CD4-positive, alpha-beta T cell treated with Interleukin-1 beta for 1 hour (primary cell): ENCODE measurements at regions not wholly inside any gene's neighbourhood (a gene's known extent, or its start where the extent isn't known, plus 50 kb on each side); places are given as distances from the start of the nearest gene placed in this dataset.
"Not testable (repeated sequence)": the region's sequence is repeated elsewhere in the genome, so short reads cannot be mapped to it uniquely, and the experiment has no call there.

Experiments
- DNase-seq, 2 donors: peaks; one replicate each; pipeline ENCODE4 v3.0.0-alpha.2; 2020 to 2022

DNA sequence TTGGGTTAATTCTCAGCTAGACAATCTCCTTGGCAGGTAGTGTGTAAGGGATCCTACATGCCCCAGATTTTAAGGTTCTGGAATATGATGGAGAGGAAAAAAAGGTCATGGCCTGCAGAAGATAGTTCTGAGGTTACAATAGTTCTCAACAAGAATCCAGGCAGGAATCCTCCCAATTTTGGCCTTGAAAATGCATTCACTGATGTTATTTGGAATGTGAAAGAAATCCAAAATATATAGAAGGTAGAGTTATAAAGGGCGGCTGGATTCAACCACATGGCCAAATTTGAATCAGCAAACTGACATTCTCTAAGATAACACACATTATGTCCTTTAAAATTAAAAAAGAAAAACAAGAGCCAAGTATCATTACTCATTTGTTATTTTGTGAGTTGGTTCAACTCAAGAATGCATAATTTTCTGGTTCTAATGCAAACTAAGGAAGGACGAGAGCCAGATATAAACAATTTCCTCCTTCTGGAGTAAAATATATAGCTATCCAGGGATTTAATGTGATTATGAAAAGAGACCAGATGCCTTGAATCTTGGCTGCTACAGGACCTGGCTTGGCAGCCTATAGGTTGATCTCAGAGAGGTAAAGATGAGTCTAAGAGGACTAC, 177.0 kb upstream of the G2E3 start:
- DNase-seq, result no peak

DNA sequence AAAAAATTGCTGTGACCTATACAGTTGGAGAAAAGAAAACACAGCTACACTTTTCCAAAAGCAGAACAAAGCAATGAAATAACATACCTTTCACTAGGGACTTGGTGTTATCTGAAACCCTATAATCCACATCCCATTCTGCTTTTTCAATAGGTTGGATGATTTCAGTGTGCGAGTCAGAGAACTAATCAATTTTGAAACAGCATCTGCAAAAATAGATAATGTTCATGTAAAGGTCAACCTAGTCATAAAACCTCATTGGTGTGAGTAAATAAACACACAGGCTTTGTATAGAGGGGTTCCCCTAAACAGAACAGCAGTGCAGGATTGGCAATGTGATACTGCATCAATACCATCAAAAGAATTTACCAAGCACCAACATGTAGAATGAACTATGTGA, 173.0 kb upstream of the G2E3 start:
- no peak for DNase-seq

DNA sequence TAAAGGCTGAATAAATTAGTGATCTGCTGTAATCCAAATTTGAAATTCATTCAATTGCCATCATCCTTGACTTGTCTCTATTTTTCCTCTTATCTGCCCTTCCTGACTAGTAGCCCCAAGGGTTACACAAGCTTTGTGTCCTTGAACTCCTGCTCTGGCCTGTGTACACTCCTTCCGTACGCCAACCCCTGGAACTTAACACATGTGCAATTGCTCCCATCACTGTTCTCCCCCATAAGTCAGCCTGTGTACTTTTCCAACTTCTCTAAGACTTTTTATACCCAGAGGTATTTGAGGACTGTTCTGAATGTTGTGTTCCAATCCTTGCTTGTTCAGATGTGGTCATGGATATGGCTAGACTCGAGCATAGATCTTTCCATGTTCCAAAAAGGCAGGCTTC, 171.1 kb upstream of the G2E3 start:
- no peak for DNase-seq

DNA sequence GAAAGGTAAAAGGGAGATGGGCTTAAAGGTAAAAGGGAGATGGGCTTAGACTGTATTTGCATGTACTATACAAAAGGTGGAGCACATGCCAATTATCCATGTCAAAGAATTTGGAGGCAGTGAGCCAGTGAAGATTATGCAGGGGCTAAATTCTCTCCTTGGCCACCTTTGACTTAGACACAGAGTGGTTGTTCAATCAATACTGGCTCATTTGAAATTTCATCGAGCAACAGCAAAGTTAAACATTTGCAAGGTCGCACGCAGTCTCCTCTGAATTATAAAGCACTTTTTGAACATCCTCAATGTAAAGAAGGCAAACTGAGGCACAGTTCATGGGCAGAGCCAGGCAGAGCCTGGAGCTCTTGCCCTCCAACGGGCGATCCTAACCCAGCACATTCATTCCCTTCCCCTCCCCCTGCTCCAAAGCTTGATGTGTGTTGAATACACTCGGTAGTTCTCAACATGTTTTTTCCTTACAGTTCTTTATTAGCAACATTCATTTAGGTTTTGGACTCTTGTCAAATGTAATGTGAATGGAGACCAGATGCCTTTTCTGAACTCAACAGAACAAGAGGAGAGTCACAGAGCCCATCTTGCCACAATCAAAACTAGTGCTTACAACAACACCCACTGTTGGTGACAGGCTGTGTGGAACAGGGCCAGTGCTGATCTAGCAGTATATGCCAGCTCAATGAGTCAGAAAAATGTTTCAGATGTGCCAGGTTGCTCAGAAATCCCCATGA, 169.7 kb upstream of the G2E3 start:
- DNase-seq, result no peak

DNA sequence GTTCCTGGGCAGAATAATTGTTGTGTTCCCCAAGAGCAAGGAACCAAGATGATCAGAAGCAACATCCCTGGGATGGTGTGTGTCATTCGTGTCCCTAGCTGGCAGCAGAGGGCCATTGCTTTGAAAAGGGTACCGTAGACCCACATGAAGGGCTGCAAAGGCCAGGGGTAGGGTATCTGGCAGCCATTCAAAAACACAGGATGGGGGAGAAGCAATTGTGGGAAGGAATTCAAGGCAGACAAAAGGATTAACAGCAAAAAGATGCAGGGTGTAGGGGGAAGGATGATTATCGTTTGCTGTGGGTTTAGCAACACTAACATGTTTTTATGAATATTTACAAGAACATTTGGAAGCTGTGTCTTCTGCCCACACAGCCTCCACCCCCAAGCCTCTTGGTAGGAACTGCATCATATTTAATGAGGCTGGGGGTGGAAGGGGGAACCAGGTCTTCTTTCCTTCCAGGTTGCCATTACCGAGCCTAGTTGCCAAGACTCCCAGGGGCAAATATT, 169.0 kb upstream of the G2E3 start:
- no peak for DNase-seq

DNA sequence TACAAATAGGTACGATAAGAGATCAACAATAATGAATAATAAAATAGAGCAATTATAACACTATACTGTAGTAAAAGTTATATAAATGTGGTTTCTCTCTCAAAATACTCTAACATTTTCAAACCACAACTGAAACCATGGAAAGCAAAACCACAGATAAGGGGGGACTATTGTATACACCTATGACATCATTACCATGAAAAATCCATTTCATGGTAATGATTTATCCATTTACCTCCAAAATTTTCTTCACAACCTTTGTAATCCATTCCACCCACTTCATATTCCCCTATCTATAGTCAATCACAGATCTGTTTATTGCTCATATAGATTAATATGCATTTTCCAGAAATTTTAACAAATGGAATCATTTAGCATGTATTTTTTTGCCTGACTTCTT, 163.9 kb upstream of the G2E3 start:
- DNase-seq, result no peak

DNA sequence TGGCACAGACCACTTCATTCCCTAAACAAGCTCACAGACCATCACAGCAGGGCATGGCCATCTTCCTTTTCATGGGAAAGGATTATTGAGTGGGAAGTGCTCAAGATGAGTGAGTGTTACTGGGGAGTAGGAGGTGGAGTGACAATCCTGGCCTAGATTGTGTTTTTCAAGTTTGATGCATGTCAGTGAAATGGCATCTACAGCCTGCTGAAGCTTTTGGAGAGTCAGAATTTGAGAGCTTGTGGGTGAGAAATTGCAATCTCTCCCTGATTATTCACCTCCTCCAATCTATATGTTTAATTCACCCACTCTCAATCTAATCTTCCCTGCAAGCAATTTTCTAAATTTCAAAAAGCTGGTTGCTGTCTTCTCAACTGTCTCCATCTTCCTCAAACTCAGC, 156.1 kb upstream of the G2E3 start:
- DNase-seq, result no peak

DNA sequence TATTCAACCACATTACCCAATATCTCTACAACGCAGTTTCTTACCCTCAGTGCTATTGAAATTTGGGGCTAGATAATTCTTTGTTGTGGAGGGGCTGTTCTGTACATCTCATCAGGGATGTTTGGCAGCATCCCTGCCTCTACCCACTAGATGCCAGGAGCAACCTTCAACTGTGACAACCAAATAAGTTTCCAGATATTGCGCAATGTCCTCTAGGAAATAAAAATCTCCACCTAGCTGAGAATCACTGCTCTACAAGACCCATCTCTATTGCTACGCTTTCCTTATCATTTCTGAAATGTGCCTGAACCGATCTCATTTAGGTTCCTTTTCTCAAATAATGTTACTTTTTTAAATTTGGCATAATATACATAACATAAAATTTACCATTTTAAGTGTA, 155.2 kb upstream of the G2E3 start:
- DNase-seq, result no peak

DNA sequence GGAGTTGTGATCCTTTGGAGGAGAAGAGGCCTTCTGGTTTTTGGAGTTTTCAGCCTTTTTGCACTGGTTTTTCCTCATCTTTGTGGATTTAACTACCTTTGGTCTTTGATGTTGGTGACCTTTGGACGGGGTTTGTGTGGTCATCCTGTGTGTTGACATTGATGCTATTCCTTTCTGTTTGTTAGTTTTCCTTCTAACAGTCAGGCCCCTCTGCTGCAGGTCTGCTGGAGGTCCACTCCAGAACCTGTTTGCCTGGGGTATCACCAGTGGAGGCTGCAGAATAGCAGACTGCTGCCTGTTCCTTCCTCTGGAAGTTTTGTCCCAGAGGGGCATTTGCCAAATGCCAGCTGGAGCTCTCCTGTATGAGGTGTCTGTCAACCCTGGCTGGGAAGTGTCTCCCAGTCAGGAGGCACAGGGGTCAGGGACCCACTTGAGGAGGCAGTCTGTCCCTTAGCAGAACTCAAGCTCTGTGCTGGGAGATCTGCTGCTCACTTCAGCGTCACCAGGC, 149.4 kb upstream of the G2E3 start:
- DNase-seq, result not testable (repeated sequence)

DNA sequence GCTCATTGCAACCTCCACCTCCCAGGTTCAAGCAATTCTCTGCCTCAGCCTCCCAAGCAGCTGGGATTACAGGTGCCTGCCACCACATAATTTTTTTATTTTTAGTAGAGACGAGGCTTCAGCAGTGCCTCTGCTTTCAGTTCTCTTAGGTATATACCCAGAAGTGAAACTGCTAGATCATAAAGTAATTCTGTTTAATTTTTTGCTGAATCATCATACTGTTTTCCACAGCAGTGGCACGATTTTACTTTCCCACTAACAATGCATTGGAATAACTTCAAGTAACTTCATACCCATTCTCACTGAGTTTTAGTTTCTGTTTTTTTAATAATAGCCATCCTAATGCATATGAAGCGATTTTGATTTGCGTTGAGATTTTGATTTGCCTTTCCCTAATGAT, 148.0 kb upstream of the G2E3 start:
- DNase-seq, result no peak

DNA sequence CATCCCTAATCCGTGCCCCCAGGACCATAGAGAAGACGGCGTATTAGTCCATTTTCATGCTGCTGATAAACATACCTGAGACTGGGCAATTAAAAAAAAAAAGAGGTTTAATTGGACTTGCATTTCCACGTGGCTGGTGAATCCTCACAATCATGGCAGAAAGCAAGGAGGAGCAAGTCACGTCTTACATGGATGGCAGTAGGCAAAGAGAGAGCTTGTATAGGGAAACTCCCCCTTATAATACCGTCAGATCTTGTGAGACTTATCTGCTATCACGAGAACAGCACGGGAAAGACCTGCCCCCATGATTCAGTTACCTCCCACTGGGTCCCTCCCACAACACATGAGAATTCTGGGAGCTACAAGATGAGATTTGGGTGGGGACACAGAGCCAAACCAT, 145.8 kb upstream of the G2E3 start:
- not testable (repeated sequence) for DNase-seq

DNA sequence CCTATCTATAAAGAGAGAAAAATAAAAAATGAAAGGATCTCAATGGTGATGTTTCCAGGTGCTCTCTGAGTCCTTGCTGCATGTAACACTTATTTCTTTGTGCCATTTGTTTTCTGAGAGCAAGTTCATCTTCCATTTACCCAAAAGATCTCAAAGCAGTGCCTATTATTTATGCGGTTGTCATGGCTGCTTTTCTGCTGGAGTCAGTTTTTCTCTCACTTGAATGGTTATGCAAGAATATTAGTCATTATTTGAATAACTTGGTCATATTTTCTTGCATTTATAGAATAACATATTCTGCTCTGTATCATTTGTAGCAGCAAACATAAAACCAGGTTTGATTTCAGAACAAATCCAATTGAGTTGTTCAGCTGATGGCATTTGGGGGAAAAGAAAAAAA, 141.8 kb upstream of the G2E3 start:
- no peak for DNase-seq

DNA sequence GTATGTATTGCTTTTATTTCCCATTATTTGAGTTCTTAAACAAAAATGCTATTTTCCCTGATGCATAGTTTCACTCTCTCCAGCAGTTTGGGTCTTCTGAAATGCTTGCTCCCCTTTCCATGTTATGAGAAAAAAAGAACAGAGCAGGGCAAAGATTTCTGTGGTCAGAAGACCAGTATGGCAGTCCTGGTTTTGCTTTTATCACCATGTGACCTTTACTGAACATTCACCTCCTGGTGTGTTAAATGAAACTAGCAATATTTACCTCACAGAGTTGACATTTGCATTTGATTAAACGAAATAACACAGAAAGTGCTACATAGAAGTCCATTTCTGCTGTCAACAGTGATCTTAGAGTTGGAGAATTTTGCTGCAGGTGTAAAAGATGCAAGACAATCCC, 141.0 kb upstream of the G2E3 start:
- no peak for DNase-seq

DNA sequence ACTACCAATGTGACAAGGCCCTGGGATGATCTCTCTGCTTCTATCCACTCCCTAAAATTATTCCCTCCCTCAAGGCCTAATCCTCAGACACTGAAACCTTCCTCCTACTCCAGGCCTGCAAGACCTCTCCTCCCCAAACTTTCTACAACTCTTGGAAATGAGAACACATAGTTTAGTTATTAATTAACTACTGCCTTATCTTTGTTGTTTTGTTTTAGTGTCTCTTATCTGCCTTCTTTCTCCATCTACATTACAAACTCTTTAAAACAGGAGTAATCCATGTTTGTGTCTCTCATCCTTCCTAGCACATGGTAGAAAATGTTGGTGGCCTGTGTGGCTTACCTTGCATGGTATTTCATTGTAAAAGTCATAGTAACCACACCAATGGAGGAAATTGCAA, 139.9 kb upstream of the G2E3 start:
- DNase-seq, result no peak

DNA sequence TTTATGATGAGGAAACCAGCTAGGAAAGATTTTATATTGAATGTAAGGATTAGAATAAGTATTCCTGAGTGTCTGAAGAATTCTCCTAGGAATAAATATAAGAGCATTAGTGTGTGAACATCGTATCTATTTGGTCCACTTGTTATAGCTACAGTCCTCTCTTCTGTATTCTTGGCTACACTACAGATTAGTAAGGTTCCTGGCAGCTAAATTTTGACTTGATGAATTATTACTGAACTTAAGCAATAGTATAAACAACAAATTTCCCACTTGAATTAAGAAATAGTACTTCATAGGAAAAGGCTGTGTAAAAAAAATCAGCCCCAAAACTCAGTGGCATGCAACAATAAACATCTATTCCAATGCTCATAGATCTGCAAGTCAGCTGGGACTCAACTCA, 138.4 kb upstream of the G2E3 start:
- DNase-seq, result no peak

DNA sequence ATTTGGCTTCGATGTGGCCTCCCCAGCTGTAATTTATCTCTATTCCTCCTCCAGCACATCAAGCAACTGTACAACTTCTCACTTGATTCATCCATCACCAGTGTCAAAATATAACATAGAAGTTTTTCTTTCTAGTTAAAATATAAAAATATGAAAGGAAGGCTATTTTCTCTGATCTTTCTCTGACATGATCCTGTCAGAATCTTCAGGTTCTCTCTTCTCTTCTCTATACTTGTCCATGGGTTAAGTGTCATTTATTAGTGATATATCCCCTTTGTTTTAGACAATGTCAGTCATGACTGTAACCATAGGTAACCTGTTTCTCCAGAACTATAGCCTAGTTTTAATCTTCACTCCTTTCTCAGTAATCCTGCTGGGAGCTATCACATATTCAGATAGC, 132.5 kb upstream of the G2E3 start:
- DNase-seq, result no peak

DNA sequence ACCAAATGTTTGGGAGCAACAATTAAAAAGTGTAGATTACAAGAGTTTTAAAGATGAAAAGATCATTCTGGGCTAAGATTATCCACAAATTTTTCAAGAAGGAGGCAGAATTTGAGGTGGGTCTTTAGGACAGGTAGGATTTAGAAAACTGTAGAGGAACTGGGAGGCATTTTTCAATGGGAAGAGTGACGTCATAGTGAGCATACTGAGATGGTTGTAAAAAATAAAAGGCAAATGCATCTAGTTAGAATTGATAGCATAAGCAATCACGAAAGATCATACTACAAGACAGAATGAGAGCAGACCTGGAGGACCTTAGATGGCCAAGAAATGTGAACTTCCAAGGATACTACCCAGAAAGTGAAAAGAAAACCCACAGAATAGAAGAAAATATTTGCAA, 131.6 kb upstream of the G2E3 start:
- no peak for DNase-seq

DNA sequence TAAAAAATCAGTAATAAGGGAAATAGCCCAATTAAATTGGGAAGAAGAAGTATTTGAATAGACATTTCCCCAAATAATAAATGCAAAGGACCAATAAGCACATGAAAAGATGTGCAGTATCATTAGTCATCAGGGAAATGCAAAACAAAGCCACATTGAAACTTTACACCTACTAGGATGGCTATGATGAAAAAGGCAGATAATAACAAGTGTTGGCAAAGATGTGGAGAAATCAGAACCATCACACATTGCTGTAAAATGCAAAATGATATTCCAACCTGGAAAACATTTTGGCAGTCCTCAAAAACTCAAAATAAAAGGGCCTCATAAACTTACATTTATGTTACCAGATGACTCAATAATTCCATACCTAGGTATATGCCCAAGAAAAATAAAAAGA, 131.1 kb upstream of the G2E3 start:
- no peak for DNase-seq

DNA sequence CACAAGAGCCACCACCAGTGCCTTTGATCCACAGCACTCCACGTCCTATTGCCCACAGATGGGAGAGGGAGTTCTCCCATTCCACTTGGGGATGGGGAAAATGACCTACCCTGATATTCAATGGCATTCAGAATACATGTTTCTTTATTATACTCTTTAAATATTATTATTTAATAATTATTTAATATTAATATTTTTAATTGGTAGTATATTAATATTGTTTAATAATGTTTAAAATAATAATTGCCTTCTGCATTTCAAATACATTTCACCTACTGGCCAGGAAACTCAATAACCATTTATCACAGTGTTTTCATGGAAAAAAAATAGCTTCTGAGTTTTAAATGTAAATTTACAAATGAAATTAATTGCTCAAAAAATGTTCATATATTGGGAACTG, 127.4 kb upstream of the G2E3 start:
- no peak for DNase-seq

DNA sequence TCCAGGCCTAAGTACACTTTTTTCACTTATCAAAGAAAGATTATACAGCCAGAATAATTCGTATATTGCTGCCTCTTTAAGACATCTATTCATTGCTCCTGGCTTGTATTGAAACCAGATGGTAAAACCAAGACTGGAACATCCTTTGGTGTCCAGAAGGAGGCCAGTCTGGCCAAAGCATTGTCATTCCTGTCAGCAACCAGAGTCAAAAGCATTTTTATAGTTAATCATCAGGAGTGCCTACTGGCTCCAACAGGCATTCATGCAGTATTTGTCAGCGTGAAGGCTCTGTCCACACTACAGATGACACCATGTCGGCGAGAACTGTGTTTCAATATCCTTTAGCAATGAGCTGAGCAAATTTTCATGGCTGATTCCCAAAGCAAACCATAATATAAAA, 118.0 kb upstream of the G2E3 start:
- DNase-seq, result no peak

DNA sequence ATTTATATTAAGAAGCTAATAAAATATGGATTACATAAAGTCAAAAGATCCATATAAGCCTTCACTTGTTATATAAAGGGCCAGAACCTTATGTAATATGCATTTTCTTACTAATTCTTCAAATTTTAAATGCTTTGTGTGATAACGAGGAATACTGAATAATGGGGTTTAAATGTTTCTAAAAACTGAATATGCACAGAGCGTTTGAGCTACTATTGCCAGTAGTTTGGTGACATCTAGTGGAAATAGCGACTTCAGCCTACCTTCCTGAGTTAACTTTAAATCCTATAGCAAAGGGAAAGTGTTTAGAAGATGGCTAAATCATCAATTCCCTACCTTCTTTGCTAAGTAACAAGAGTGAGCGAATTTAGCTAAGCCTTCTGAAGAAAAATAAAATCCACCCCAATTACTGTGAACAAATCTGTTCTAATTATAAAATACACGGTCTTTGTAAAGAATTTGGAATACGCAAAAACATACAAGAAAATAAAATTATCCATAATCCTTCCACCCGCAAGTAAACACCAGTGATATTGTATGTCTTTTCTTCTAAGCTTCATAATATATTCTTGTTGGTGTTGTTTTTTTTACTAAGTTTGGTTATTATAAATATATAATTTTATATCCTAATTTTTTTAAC, 115.5 kb upstream of the G2E3 start:
- no peak for DNase-seq

DNA sequence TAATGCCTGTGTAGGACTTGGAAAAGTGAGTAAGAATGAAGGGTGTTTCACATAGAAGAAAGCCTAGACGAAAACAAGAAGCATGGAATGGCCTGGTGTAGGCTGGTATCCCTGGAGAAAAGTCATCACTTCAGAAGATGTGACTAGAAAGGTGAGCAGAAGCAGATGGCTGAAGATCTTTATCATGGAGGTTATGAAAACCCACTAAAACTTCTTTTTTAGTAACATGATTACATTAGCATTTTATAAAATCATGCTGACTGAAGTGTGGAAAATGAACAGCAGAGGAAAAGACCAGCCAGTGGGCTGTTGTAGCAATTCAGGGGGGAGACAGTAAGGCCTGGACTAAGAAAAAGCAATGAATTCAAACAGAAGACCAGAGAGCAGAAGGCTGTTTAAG, 114.5 kb upstream of the G2E3 start:
- no peak for DNase-seq

DNA sequence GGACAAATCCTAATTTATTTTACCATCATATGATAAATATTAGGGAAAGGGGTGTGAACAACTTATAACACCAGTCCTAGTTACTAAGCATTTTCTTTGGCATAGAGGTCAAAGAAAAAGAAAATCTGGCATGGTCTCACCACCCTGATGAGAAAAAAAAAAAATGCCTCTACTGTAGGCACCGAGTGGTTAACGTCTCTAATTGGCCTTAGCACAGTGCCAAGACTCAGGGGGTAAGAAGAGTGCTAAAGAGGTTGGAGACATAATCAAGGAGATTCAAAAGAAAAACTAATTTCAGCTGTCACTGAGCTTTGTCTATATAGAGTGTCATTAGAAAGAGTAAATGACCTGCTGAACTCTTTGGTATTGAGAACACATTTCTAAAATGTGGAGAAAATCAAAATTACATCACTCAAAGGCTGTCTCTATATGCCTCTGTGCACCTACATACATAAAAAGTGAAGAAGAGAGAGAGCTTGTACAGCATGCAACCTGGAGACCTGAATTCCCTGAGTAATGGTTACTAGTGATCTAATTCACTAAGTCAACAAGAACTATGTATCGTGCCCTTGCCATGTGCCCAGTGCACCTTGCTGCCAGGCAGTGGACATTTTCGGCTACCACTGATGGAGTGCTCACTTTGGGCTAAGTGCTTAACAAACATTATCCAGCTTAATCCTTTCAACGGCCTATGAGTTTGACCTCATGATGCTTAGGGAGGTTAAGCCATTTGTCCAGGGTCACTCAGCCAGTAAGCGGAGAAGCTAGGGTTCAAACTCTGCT, 113.8 kb upstream of the G2E3 start:
- DNase-seq, result no peak
